HT-29 (cell line): ENCODE measurements at regions not wholly inside any gene's neighbourhood (a gene's known extent, or its start where the extent isn't known, plus 50 kb on each side); places are given as distances from the start of the nearest gene placed in this dataset.
"Not testable (repeated sequence)": the region's sequence is repeated elsewhere in the genome, so short reads cannot be mapped to it uniquely, and the experiment has no call there.

Experiments used
- DNase-seq: peaks from one replicate; pipeline ENCODE4 v3.0.0-alpha.2; 2015; ENCODE audit warnings: low spot score

DNA sequence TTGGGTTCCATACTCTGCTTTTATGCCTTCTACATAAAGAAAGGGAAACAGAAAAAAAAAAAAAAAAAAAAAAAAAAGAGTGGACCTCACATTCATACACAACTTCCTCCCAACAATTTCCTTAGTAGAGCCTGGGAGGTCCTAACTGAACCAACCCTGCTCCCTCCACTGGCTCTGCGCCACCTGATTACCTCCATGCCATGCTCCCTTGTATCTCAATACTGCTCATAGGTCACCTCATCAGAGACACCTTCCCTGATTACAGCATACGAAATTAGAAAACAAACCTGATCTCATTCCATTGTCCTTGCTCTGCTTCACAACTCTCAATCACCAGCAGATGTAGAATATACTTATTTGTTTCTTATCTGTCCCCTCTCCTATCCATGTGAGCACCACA lies 134.2 kb upstream of the EYA4 start:
- DNase-seq, result no peak

DNA sequence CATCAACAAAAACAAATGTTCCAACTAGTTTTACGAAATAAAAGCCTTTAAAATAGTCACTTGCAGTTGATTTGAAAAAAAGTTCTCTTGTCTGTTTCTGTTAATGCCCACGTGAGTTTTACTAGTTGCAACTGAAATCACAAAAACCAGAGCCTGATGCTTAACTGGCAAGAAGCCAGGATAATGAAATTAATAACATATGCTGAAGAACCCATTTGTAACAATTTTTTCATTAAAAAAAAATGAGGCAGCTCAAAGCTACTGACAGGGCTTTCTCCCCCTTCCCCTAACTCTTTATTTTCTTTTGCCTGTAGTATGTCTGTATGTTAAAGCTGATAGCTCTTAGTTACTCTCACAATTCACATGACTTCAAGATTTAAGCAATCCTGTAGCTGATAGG lies 132.7 kb upstream of the EYA4 start:
- DNase-seq, result no peak

- no peak for DNase-seq
These were observed 126.2 kb upstream of the EYA4 start for GRCh38 chr6:133114973-133115372.

DNA sequence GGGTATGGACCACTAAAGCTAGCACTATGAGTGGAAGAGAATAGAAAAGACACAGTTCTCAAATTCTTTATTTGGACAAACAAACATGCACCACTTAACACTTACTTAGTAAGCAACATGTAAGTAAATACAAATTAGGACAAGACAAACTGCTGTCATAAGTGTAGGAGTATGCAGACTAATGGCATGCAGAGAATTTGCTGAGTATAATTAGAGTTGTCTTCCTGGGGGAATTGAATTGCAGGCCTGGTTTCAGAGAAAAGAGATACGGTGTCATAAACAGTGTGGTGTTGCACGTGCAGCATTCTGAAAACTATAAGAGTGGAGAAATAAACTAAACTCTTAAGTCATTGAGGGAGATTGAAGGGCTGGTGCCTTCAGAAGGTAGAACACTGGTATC lies 125.2 kb upstream of the EYA4 start:
- DNase-seq, result no peak

GRCh38 chr6:133128191-133128590 lies 113.0 kb upstream of the EYA4 start:
- DNase-seq, result no peak

- DNase-seq, result no peak
These were observed 111.6 kb upstream of the EYA4 start for GRCh38 chr6:133129556-133129955.

GRCh38 chr6:133130863-133131262 lies 110.3 kb upstream of the EYA4 start:
- peak; percentile 79 for DNase-seq

DNA sequence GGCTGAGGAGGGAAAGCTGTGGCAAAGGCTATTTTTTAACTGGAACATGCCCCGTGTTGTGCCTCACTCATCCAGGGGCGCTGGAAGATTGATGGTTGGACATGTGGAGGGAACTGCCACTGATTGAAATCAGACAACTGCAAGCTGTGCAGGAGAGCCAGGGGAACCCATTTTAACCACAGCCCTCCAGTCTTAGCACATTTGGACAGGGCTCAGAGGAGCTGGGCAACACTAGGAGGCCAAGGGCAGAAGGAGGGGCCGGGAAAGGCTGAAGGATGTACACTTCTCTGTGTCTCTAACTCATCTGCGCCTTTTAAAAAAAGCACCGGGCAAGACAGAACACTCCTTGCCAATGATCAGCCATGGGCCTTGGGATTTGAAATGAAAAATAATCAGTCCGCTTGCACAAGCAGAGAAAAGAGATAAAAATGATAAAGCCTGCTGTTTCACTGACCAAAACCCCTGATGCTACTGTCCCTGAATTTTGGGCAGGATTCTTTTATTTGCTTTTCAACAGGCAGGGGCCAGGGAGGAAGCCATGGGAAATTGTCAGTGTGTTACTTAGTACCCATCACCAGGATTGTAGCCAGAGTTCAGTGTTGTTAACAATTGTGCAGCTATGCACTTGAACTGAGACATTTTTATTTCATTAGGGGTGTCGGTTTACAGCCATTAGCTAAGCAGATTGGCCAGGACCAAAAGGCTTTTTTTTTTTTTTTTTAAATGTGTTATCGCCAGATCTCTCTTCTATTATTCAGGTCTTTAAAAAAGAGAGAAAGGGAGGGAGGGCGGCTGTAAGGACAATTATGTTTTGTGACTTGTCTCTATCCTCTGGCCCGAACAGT lies 109.3 kb upstream of the EYA4 start:
- no peak for DNase-seq

- no peak for DNase-seq
These were observed 108.6 kb upstream of the EYA4 start for GRCh38 chr6:133132466-133132971.

GRCh38 chr6:133136177-133136880 lies 104.8 kb upstream of the EYA4 start:
- DNase-seq, result no peak

DNA sequence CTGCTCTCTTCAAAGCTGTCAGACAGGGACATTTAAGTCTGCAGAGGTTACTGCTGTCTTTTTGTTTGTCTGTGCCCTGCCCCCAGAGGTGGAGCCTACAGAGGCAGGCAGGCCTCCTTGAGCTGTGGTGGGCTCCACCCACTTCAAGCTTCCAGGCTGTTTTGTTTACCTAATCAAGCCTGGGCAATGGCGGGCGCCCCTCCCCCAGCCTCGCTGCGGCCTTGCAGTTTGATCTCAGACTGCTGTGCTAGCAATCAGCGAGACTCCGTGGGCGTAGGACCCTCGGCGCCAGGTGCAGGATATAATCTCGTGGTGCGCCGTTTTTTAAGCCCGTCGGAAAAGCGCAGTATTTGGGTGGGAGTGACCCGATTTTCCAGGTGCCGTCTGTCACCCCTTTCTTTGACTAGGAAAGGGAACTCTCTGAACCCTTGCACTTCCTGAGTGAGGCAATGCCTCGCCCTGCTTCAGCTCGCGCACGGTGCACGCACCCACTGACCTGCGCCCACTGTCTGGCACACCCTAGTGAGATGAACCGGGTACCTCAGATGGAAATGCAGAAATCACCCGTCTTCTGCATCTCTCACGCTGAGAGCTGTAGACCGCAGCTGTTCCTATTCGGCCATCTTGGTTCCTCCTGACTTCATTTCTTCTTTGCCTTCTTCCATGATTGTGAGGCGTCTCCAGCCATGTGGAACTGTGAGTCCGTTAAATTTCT lies 93.5 kb upstream of the EYA4 start:
- not testable (repeated sequence) for DNase-seq

DNA sequence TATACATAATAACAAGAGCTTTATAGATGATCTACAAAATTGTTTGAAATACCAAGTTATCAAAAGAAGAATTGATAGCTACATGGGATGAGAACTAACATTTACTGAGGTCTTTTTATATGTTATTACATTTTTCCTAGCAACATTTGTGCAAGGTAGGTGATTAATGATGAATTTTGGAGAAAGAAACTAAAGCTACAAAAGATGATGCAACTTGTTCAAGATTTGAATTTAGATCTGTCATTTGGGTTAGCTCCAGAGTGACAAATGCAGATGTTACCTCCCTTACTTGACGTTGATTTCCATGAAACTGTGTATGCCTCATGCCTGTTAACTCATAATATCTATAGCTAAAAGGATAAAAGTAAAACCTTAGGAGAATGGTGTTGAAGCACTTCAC lies 84.5 kb upstream of the EYA4 start:
- no peak for DNase-seq

DNA sequence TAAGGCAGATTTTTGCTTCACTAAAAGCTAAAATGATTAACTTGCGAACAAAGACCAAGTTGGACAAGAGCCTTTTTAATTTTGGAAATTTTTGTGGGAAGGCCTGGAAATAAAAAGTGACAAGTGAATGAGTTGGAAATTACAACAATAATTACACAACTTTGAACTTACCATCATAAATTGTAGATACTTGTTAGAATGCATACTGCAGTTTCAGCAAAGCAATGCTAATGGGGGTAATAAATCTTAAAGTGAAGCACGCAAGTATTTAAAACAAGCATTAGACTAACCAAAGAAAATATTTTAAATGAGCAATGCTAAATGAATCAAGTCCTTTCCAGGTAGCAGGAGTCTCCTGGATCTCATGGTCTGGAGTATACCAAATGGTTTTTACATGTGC lies 83.2 kb upstream of the EYA4 start:
- no peak for DNase-seq

GRCh38 chr6:133159255-133159795 lies 81.8 kb upstream of the EYA4 start:
- no peak for DNase-seq

DNA sequence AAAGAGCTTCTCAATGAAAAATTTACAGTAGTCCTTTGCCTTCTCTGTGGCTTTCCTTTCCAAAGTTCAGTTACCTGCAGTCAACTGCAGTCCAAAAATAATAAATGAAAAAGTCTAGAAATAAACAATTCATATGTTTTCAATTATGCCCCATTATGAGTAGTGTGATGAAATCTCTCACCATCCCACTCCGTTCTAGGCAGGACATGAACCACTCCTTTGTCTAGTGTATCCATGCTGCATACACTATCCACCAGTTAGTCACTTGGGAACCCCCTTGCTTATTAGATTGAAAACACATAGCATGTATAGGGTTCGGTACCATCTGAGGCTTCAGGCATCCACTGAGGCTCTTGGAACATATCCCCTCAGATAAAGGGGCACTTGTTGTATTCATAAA lies 80.6 kb upstream of the EYA4 start:
- no peak for DNase-seq

GRCh38 chr6:133165235-133165634 lies 75.9 kb upstream of the EYA4 start:
- DNase-seq, result no peak

DNA sequence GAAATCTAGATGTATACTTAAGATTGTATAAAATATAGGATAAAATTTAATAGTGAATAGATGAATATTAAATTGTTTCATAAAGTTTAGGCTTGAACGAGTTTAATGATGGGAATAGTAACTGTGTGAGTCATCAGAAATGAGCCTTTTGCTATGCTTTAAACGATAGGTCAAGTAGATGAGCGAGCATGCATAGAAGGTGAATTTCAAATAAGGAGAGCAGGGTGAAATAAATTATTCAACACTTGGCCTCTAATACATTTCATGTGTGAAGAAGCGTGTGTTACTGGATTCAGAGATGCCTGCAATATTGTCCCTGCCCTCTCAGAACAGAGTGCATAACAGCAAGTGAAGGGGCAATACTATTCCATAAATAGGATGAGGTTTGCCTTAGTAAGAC lies 74.4 kb upstream of the EYA4 start:
- no peak for DNase-seq

- DNase-seq, result no peak
These were observed 71.3 kb upstream of the EYA4 start for GRCh38 chr6:133169901-133170300.

- DNase-seq, result no peak
These were observed 70.6 kb upstream of the EYA4 start for GRCh38 chr6:133170602-133171001.

GRCh38 chr6:133171989-133172604 lies 69.1 kb upstream of the EYA4 start:
- DNase-seq, result no peak

DNA sequence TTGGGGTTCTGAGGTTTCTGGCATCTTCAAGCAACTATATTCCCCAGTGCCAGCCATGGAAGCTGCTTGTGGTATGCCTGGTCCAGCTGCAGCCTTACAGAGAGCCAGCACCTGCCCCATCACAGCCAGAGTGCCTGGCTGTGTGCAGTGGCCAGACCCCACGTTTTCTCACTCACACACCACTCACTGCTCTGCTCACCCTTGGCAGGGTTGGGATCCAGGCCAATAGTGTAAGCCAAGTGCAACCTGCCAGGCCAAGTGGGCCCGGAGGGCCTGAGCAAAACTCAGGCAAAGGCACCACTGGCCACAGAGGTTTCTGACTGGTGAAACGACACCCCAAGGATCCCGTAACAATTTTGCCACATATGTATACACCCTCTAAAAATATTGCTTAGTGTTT lies 67.9 kb upstream of the EYA4 start:
- no peak for DNase-seq

GRCh38 chr6:133179481-133179880 lies 61.7 kb upstream of the EYA4 start:
- peak; percentile 28 for DNase-seq
